GM21723 (cell line): ENCODE measurements at regions not wholly inside any gene's neighbourhood (a gene's known extent, or its start where the extent isn't known, plus 50 kb on each side); places are given as distances from the start of the nearest gene placed in this dataset.

ENCODE experiments used
- ATAC-seq: cut with Tn5 transposase; IDR thresholded peaks from one replicate; pipeline ENCODE4 v1.9.1; 2021; ENCODE audit warnings: mild to moderate bottlenecking, moderate library complexity; ENCODE audit not compliant: unreplicated experiment

- ATAC-seq = no peak
Measured at GRCh38 chr3:68328049-68328448, 604.3 kb downstream of the TAFA4 start.

- ATAC-seq = no peak
Measured at GRCh38 chr3:68315964-68316363, 616.4 kb downstream of the TAFA4 start.

DNA sequence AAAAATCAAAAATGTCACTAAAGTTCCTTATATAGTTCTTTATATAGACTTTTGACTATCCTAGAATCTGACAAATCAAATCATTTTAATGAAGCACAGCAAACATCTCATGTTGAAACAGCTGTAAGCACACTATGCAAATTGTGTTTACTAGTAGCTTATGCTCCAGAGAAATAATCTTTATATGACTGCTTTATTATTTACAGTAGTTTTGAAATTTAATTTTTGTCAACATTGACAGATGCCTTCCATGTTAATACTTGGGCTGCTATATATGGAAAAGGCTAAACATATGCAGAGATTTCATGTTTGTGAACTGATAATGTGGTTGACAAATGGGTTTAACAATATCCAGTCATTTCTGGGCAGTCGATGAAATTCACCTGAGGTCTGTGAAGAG lies 616.8 kb downstream of the TAFA4 start:
- ATAC-seq = no peak

GRCh38 chr3:68306571-68306970 lies 625.8 kb downstream of the TAFA4 start:
- ATAC-seq = no peak

GRCh38 chr3:68295457-68295856 lies 636.9 kb downstream of the TAFA4 start:
- no peak for ATAC-seq

DNA sequence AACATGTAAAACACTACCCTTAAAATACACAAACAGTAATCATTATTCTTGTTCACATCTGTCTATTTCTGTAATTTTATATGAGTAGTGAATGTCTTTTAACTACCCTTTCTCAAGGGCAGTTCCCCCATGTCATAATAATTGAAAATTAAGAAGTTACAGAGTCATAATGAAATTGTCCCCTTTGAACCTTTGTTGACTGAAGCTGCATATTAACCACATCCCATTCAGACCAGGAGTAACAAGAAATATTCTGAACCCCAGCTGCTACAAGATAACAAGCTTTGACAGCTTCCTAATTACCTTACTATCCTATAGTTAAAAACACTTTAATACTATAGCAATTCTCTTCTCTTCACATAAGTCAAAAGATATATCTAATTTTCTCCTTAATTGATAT lies 635.9 kb upstream of the SUCLG2 start:
- no peak for ATAC-seq

DNA sequence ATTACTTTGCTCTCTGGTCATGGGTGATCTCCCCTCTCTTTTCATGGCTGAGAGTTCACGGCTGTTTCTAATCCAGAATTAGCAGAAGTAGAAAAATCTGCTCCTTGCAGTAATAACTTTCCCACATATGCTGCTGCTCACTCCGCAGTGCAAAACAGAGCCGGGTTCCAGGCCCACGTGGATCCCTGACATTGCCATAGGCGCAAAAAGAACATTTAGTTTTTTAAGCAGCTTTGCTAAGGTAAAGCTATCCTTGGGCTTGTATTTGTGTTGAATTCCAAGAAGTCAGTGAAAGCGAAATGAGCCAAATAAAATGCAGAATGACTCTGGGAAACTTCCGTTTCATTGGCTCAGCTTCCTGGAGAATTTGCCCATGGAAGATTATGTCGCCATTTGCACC lies 633.7 kb upstream of the SUCLG2 start:
- no peak for ATAC-seq

GRCh38 chr3:68287101-68287500 lies 632.7 kb upstream of the SUCLG2 start:
- no peak for ATAC-seq

GRCh38 chr3:68274286-68274685 lies 619.9 kb upstream of the SUCLG2 start:
- ATAC-seq = no peak

DNA sequence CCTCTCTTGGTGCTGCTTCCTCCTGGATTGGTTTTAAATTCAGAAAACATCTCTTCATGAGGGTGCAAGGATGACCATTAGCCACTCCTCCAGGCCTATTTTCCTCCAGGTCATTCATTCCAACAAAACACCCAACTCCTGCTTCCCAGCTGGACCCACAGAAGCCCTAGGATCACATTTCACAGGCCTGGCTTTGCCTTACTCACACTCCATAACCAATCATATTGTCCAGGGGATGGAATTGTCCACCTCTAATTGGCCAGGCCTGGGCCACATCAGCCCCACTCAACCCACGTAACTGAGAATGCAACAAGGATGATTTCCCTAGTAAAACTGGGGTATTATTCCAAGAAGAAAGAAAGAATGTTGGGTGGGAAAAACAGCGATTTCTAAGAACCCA lies 616.7 kb upstream of the SUCLG2 start:
- ATAC-seq = no peak

- ATAC-seq = no peak
Measured at GRCh38 chr3:68256635-68257223, 602.3 kb upstream of the SUCLG2 start.

GRCh38 chr3:68249265-68249664 lies 594.9 kb upstream of the SUCLG2 start:
- ATAC-seq = no peak

DNA sequence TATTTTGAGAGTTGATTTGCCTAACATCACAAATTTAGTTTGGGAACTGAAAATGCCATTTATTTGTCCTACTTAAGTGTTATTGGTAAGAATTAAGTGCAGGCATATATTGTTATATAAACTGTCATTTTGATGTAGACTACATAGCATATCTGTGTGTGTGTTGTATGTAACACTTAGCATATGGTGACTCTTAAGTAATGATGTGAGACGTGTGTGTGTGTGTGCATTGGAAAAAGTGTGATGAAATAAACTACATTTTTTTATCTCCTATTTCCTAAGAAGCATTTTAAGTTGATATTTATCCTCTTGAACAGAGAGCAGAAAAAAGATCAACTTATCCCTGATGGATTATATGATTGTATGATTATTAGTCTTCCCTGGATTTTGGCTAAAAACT lies 588.2 kb upstream of the SUCLG2 start:
- ATAC-seq = no peak

GRCh38 chr3:68239542-68239941 lies 585.1 kb upstream of the SUCLG2 start:
- no peak for ATAC-seq

GRCh38 chr3:68234076-68234780 lies 579.8 kb upstream of the SUCLG2 start:
- ATAC-seq = no peak

DNA sequence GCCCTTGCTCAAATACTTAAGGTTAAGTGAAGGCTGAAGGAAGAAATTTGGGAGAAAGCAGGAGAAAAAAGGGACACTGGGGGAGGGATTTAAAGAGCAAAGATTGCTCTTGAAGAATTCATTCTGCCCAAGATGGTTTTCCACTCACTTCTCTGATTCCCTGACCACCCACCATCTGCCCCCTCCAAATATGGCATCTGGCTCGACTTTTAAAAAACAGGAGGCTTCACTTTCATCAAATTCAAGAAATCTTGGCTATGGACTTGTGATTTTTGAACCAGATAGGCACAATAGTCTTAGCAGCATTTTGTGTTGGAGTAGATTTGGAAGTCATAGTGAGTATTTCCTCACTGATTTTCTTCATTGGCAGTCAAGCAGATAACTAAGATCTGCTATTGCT lies 574.4 kb upstream of the SUCLG2 start:
- ATAC-seq = no peak

- ATAC-seq = no peak
Measured at GRCh38 chr3:68220832-68221231, 566.4 kb upstream of the SUCLG2 start.

DNA sequence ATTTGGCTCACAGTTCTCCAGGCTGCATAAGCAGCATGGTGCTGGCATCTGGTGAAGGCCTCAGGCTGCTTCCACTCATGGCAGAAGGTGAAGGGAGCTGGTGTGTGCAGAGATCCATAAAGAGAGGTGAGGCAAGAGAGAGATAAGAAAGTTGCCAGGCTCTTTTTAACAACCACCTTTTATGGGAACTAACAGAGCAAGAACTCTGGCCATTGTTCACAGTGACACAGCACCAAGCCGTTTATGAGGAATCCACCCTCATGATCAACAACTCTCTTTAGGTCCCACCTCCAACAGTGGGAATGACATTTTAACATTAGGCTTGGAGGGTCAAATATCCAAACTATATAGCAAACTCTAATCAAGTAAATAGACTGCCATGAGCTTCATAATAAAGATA lies 557.2 kb upstream of the SUCLG2 start:
- no peak for ATAC-seq

DNA sequence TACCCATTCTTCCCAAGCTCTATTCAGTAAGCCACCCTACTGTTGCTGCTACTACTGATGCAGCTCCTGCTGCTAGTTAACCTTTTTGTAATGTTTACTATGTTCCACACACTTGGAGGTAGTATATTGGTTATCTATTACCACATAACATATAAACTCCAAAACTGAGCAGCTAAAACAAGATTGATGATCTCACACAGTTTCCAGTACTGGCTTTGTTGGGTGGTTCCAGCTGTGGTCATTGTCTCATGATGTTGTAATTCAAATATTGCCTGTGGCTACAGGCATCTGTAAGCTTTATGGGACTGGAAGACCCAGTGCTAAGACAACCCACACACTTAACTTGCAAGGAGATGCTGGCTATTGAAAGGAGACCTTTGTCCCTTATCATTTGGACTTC lies 556.2 kb upstream of the SUCLG2 start:
- no peak for ATAC-seq

DNA sequence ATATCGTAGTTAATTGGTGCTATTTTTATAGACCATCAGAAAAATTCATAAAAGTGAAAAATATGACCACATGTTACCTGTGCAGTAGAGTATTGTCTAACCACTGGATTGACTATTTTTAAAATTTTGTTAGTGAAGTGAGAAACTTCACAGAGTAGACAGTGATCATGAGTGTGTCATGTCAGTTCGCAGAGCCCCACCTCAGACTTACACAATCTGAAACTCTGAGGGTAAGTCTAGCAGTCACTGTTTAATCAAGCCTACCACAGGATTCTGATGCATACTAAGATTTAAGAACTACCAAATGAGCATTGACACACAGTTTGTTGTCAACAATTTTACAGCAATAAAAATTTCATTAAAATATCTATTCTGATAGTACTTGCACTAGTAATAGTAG lies 552.9 kb upstream of the SUCLG2 start:
- no peak for ATAC-seq

DNA sequence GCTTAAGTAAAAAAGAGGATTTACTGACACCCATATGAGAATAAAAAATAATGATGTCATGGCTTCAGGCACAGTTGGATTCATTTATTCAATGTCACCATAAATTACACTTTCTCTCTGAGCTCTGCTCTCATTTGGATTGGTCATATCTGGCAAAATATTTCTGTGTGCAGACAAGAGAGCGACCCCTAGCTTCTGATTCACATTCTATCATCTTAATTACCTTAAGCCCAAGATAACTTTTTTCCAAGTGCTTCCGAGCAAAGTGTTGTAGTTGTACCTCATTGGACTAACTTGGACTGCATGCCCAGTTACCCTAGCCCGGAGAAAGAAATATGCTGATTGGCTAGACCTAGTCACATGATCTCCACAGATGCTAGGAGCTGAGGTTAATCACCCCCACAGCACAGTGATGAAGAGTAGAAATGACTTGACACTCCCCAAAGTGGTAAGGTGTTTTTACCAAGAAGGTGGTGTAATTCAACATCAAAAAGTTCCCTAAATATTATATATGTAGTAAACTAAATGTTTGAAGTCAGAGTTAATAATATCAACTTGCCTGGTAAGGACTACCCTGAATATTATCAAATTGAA lies 552.2 kb upstream of the SUCLG2 start:
- ATAC-seq = no peak

GRCh38 chr3:68186733-68187132 lies 532.3 kb upstream of the SUCLG2 start:
- ATAC-seq = no peak

DNA sequence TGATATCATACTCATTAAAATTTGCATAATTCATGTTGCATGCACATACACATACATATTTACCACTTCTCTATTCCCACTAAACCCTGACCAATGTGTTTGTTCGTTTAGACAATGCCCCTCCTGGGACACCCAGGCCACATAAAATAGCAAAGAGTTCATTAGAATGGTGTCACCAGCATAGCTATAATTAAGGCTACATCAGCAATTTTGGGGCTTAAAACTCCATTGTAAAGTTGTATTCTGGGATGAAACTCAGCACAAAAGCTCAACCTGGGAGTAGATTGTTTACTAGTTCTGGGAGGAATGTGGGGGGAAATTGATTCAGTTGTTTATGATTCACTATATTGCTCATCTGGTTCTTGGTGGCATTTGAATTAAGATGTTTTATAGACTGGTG lies 522.2 kb upstream of the SUCLG2 start:
- no peak for ATAC-seq
